Chondrocyte (in vitro differentiated cells): ENCODE measurements at regions not wholly inside any gene's neighbourhood (a gene's known extent, or its start where the extent isn't known, plus 50 kb on each side); places are given as distances from the start of the nearest gene placed in this dataset.
A peak's percentile ranks its signal among the peaks of the same experiment; 100 is the strongest.

Source experiments
- DNase-seq: peaks from one replicate; pipeline ENCODE4 v3.0.0; 2021; ENCODE audit warnings: mixed read lengths, low spot score
- H3K27ac Mint-ChIP-seq: one replicate; pipeline ENCODE4 v1.8.0; 2021; ENCODE audit warnings: mild to moderate bottlenecking, moderate library complexity, mixed read lengths; ENCODE audit not compliant: unreplicated experiment
- H3K27me3 Mint-ChIP-seq: 2 replicates; pipeline ENCODE4 v1.8.0; 2021; ENCODE audit warnings: low read depth, mixed read lengths
- H3K36me3 Mint-ChIP-seq: 2 replicates; pipeline ENCODE4 v1.8.0; 2021; ENCODE audit warnings: low read depth, mixed read lengths
- H3K4me1 Mint-ChIP-seq: 2 replicates; pipeline ENCODE4 v1.8.0; 2021; ENCODE audit warnings: low read depth, mild to moderate bottlenecking, mixed read lengths
- H3K4me3 Mint-ChIP-seq: one replicate; pipeline ENCODE4 v1.8.0; 2021; ENCODE audit warnings: mild to moderate bottlenecking, moderate library complexity, mixed read lengths; ENCODE audit not compliant: unreplicated experiment
- H3K9me3 Mint-ChIP-seq: 2 replicates; pipeline ENCODE4 v1.8.0; 2021; ENCODE audit warnings: low read depth, mixed read lengths
- TF ChIP-seq, protein P1 (sequence below): fragments of 200-600 bp; sonication (generic); IDR thresholded peaks from 2 replicates; pipeline ENCODE4 v1.5.0; 2021; ENCODE audit warnings: antibody characterized with exemption, mild to moderate bottlenecking, moderate library complexity

- Mint-ChIP-seq H3K36me3 (peaks cover 4% of the 10 kb centered on the region), H3K27me3 (no peaks in the 10 kb centered on the region), H3K4me1 (peaks cover 7% of the 10 kb centered on the region), H3K27ac (peak overlapping the region; percentile 22), H3K4me3 (no peak overlapping the region), H3K9me3 (peaks cover 19% of the 10 kb centered on the region)
- DNase-seq = no peak
- TF ChIP-seq, protein P1, sequence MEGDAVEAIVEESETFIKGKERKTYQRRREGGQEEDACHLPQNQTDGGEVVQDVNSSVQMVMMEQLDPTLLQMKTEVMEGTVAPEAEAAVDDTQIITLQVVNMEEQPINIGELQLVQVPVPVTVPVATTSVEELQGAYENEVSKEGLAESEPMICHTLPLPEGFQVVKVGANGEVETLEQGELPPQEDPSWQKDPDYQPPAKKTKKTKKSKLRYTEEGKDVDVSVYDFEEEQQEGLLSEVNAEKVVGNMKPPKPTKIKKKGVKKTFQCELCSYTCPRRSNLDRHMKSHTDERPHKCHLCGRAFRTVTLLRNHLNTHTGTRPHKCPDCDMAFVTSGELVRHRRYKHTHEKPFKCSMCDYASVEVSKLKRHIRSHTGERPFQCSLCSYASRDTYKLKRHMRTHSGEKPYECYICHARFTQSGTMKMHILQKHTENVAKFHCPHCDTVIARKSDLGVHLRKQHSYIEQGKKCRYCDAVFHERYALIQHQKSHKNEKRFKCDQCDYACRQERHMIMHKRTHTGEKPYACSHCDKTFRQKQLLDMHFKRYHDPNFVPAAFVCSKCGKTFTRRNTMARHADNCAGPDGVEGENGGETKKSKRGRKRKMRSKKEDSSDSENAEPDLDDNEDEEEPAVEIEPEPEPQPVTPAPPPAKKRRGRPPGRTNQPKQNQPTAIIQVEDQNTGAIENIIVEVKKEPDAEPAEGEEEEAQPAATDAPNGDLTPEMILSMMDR = no peak
Measured at GRCh38 chr13:29991343-29991742, 140.9 kb upstream of the UBL3 start.

DNA sequence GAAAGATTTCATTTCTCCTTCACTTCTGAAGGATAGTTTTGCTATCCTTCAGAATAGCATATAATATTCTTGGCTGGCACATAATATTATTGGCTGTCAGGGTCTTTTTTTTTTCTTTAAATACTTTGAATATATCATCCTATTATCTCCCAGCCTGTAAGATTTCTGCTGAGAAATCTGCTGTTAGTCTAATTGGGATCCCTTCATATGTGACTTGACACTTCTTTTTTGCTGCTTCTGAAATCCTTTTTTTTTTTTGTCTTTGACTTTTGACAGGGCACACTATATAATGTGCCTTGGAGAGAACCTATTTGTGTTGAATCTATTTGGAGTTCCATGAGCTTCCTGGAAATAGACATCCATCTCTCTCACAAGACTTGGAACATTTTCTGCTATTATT is 136.9 kb upstream of the UBL3 start:
- no peak overlapping the region for H3K4me3 Mint-ChIP-seq
- H3K36me3 Mint-ChIP-seq = peaks cover 10% of the 10 kb centered on the region
- peaks cover 7% of the 10 kb centered on the region for H3K4me1 Mint-ChIP-seq
- no peak for DNase-seq
- no peak overlapping the region for H3K27ac Mint-ChIP-seq
- peaks cover 45% of the 10 kb centered on the region for H3K9me3 Mint-ChIP-seq
- TF ChIP-seq, protein P1 = no peak
- peaks cover 3% of the 10 kb centered on the region for H3K27me3 Mint-ChIP-seq

- Mint-ChIP-seq H3K27me3 (peaks cover 7% of the 10 kb centered on the region), H3K27ac (no peak overlapping the region), H3K9me3 (peaks cover 21% of the 10 kb centered on the region)
Measured at GRCh38 chr13:29980339-29980738, 129.9 kb upstream of the UBL3 start.

DNA sequence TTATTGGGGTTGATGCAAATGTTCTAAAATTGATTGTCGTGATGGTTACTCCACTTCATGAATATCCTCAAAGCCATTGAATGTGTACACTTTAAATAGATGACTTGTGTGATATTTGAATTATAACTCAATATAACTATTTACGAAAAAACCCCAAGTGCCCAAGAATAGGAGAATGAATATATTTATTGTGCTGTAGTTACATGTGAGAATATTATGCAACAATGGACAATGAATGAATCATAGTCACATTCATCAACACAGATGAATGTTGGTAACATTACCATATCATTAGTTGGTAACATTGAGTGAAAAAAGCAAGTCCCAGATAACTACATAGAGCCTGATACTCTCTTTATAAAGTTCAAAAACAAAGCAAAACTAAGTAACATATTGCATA is 127.8 kb upstream of the UBL3 start:
- no peak for DNase-seq
- Mint-ChIP-seq H3K27ac (no peak overlapping the region), H3K36me3 (no peaks in the 10 kb centered on the region), H3K4me1 (no peaks in the 10 kb centered on the region), H3K4me3 (no peak overlapping the region), H3K27me3 (peaks cover 4% of the 10 kb centered on the region), H3K9me3 (peaks cover 9% of the 10 kb centered on the region)
- TF ChIP-seq, protein P1 = no peak

More at GRCh38 chr13:29980339-29980738, 129.9 kb upstream of the UBL3 start:
- Mint-ChIP-seq H3K4me3 (no peak overlapping the region), H3K36me3 (peaks cover 2% of the 10 kb centered on the region), H3K4me1 (no peaks in the 10 kb centered on the region)
- no peak for DNase-seq
- TF ChIP-seq, protein P1 = no peak

GRCh38 chr13:29977476-29978120 is 127.2 kb upstream of the UBL3 start:
- TF ChIP-seq, protein P1 = no peak
- no peak for DNase-seq
- Mint-ChIP-seq H3K9me3 (peaks cover 8% of the 10 kb centered on the region), H3K36me3 (peaks cover 2% of the 10 kb centered on the region), H3K27ac (no peak overlapping the region), H3K27me3 (peaks cover 4% of the 10 kb centered on the region), H3K4me3 (no peak overlapping the region), H3K4me1 (no peaks in the 10 kb centered on the region)
